WTC11 (cell line): ENCODE measurements at regions not wholly inside any gene's neighbourhood (a gene's known extent, or its start where the extent isn't known, plus 50 kb on each side); places are given as distances from the start of the nearest gene placed in this dataset.

ENCODE experiments used
- ATAC-seq: fragments of 200-7000 bp; cut with Tn5 transposase; 2 replicates; pipeline ENCODE4 v1.10.0; 2021; ENCODE audit warnings: mild to moderate bottlenecking, moderate library complexity
- CTCF ChIA-PET: fragments of 300-600 bp; sonication (Branson Sonifier 250); formaldehyde crosslinking; loops from one replicate; lab custom pipeline; 2021; ENCODE audit warnings: antibody characterized with exemption; lab: Charles Lee
- POLR2A ChIA-PET: fragments of 350-600 bp; sonication (Branson Sonifier 250); formaldehyde crosslinking; loops from one replicate; lab custom pipeline; 2021; ENCODE audit warnings: antibody characterized with exemption; lab: Charles Lee
- DNase-seq: peaks from one replicate; pipeline ENCODE4 v3.0.0; 2021; ENCODE audit warnings: low spot score
- H3K27ac Mint-ChIP-seq: 2 replicates; pipeline ENCODE4 v1.8.0; 2021; ENCODE audit warnings: mixed read lengths
- H3K27me3 Mint-ChIP-seq: 2 replicates; pipeline ENCODE4 v1.8.0; 2021; ENCODE audit warnings: low read depth, mild to moderate bottlenecking, moderate library complexity, mixed read lengths
- H3K36me3 Mint-ChIP-seq: 2 replicates; pipeline ENCODE4 v1.8.0; 2021; ENCODE audit warnings: mixed read lengths
- H3K4me1 Mint-ChIP-seq: 2 replicates; pipeline ENCODE4 v1.8.0; 2022; ENCODE audit warnings: mixed read lengths
- H3K4me3 Mint-ChIP-seq: 2 replicates; pipeline ENCODE4 v1.8.0; 2021; ENCODE audit warnings: mild to moderate bottlenecking, moderate library complexity, mixed read lengths
- H3K9me3 Mint-ChIP-seq: 2 replicates; pipeline ENCODE4 v1.8.0; 2021; ENCODE audit warnings: mixed read lengths
- AFF4 ChIP-seq: sonication (generic); formaldehyde crosslinking; IDR thresholded peaks from 2 replicates; pipeline ENCODE4 v1.8.1; 2023; ENCODE audit warnings: mild to moderate bottlenecking, missing genetic modification reagents, borderline replicate concordance
- ARID4B ChIP-seq: sonication (generic); formaldehyde crosslinking; IDR thresholded peaks from 2 replicates; pipeline ENCODE4 v1.8.0; 2023; ENCODE audit warnings: missing genetic modification reagents, mild to moderate bottlenecking, borderline replicate concordance
- CREB1 ChIP-seq: sonication (generic); formaldehyde crosslinking; IDR thresholded peaks from 2 replicates; pipeline ENCODE4 v1.8.0; 2023; ENCODE audit warnings: mild to moderate bottlenecking, missing genetic modification reagents
- CREM ChIP-seq: sonication (generic); formaldehyde crosslinking; IDR thresholded peaks from 2 replicates; pipeline ENCODE4 v1.8.1; 2022; ENCODE audit warnings: mild to moderate bottlenecking, missing genetic modification reagents, moderate library complexity
- E2F4 ChIP-seq: sonication (generic); formaldehyde crosslinking; IDR thresholded peaks from 2 replicates; pipeline ENCODE4 v1.8.1; 2022; ENCODE audit warnings: low read depth, mild to moderate bottlenecking, moderate library complexity, missing genetic modification reagents, borderline replicate concordance
- EMX1 ChIP-seq: fragments of 250-450 bp; sonication (Bioruptor Pico); IDR thresholded peaks from 2 replicates; pipeline ENCODE4 v1.8.0; 2021; ENCODE audit warnings: mild to moderate bottlenecking
- ESRRA ChIP-seq: sonication (generic); formaldehyde crosslinking; IDR thresholded peaks from 2 replicates; pipeline ENCODE4 v1.8.1; 2022; ENCODE audit warnings: mild to moderate bottlenecking, missing genetic modification reagents, borderline replicate concordance
- FOXP1 ChIP-seq: sonication (generic); formaldehyde crosslinking; IDR thresholded peaks from 2 replicates; pipeline ENCODE4 v1.8.0; 2022; ENCODE audit warnings: missing genetic modification reagents, mild to moderate bottlenecking, moderate library complexity, borderline replicate concordance
- JUN ChIP-seq: sonication (generic); formaldehyde crosslinking; IDR thresholded peaks from 2 replicates; pipeline ENCODE4 v1.8.0; 2023; ENCODE audit warnings: mild to moderate bottlenecking, missing genetic modification reagents
- KAT7 ChIP-seq: sonication (generic); formaldehyde crosslinking; IDR thresholded peaks from 2 replicates; pipeline ENCODE4 v1.8.1; 2023; ENCODE audit warnings: missing genetic modification reagents, mild to moderate bottlenecking, borderline replicate concordance
- NR2C2 ChIP-seq: sonication (generic); formaldehyde crosslinking; IDR thresholded peaks from 2 replicates; pipeline ENCODE4 v1.8.0; 2022; ENCODE audit warnings: mild to moderate bottlenecking, missing genetic modification reagents
- PREB ChIP-seq: sonication (generic); formaldehyde crosslinking; IDR thresholded peaks from 2 replicates; pipeline ENCODE4 v1.8.1; 2022; ENCODE audit warnings: mild to moderate bottlenecking, missing genetic modification reagents, moderate library complexity, borderline replicate concordance
- PRRX2 ChIP-seq: fragments of 250-450 bp; sonication (Bioruptor Pico); IDR thresholded peaks from 2 replicates; pipeline ENCODE4 v1.8.0; 2021; ENCODE audit warnings: mild to moderate bottlenecking
- SMAD4 ChIP-seq: sonication (generic); formaldehyde crosslinking; IDR thresholded peaks from 2 replicates; pipeline ENCODE4 v1.8.0; 2022; ENCODE audit warnings: mild to moderate bottlenecking, missing genetic modification reagents
- ZNF416 ChIP-seq: fragments of 250-450 bp; sonication (Bioruptor Pico); IDR thresholded peaks from 2 replicates; pipeline ENCODE4 v1.9.0; 2021; ENCODE audit warnings: mild to moderate bottlenecking, inconsistent platforms
- ZNF671 ChIP-seq: fragments of 250-450 bp; sonication (Bioruptor Pico); IDR thresholded peaks from 2 replicates; pipeline ENCODE4 v1.8.0; 2021; ENCODE audit warnings: mild to moderate bottlenecking

GRCh38 chr1:36573445-36573844, 90.7 kb upstream of the CSF3R start:
- H3K4me3 Mint-ChIP-seq = no peak overlapping the region

GRCh38 chr1:36572906-36573305, 90.2 kb upstream of the CSF3R start:
- ChIA-PET CTCF (interaction anchor here (0.9 to 2.0 kb wide), 7 partner anchors 8 to 465 kb away, joined by 3 to 13 read pairs (median 6); no protein-coding TSS in a partner anchor), POLR2A (no interaction called here)
- Mint-ChIP-seq H3K27me3 (no peaks in the 10 kb centered on the region), H3K4me1 (peaks cover 7% of the 10 kb centered on the region), H3K4me3 (no peak overlapping the region), H3K36me3 (no peaks in the 10 kb centered on the region), H3K27ac (no peak overlapping the region), H3K9me3 (no peaks in the 10 kb centered on the region)
- DNase-seq (no peak), ATAC-seq (no peak)
- TF ChIP-seq ESRRA (no peak), CREB1 (no peak), EMX1 (CRISPR knock-in tag) (no peak), AFF4 (no peak), CREM (no peak), PREB (CRISPR knock-in tag) (no peak), KAT7 (no peak)

More at GRCh38 chr1:36573445-36573844, 90.7 kb upstream of the CSF3R start:
- Mint-ChIP-seq H3K4me1 (peaks cover 7% of the 10 kb centered on the region), H3K27ac (no peak overlapping the region), H3K27me3 (no peaks in the 10 kb centered on the region), H3K9me3 (no peaks in the 10 kb centered on the region)
- POLR2A ChIA-PET = no interaction called here
- ATAC-seq = no peak
- CTCF ChIA-PET = interaction anchor here (1.1 to 2.0 kb wide), 4 partner anchors 9 to 57 kb away, joined by 3 to 13 read pairs (median 4); no protein-coding TSS in a partner anchor
- DNase-seq = peak; percentile 5
- no peak for TF ChIP-seq ZNF671 (CRISPR knock-in tag)
- TF ChIP-seq FOXP1 = no peak
- TF ChIP-seq ZNF416 (CRISPR knock-in tag) = no peak
- TF ChIP-seq PRRX2 (CRISPR knock-in tag) = no peak
- TF ChIP-seq NR2C2 = no peak
- TF ChIP-seq SMAD4 (CRISPR knock-in tag) = no peak
- TF ChIP-seq JUN = no peak
- no peak for TF ChIP-seq ARID4B
- TF ChIP-seq E2F4 = no peak
- TF ChIP-seq, all 79 proteins: peak for 0
- no peaks in the 10 kb centered on the region for H3K36me3 Mint-ChIP-seq
